GM11168 (cell line): ENCODE measurements at regions not wholly inside any gene's neighbourhood (a gene's known extent, or its start where the extent isn't known, plus 50 kb on each side); places are given as distances from the start of the nearest gene placed in this dataset.
"Not testable (repeated sequence)": the region's sequence is repeated elsewhere in the genome, so short reads cannot be mapped to it uniquely, and the experiment has no call there.

Experiments
- in situ Hi-C: fragments of 300-500 bp; cut with MboI; formaldehyde crosslinking; loops from one replicate; pipeline ENCODE4 v1.12.0; 2022; ENCODE audit warnings: low sequenced_read_pairs; ENCODE audit not compliant: unreplicated experiment

DNA sequence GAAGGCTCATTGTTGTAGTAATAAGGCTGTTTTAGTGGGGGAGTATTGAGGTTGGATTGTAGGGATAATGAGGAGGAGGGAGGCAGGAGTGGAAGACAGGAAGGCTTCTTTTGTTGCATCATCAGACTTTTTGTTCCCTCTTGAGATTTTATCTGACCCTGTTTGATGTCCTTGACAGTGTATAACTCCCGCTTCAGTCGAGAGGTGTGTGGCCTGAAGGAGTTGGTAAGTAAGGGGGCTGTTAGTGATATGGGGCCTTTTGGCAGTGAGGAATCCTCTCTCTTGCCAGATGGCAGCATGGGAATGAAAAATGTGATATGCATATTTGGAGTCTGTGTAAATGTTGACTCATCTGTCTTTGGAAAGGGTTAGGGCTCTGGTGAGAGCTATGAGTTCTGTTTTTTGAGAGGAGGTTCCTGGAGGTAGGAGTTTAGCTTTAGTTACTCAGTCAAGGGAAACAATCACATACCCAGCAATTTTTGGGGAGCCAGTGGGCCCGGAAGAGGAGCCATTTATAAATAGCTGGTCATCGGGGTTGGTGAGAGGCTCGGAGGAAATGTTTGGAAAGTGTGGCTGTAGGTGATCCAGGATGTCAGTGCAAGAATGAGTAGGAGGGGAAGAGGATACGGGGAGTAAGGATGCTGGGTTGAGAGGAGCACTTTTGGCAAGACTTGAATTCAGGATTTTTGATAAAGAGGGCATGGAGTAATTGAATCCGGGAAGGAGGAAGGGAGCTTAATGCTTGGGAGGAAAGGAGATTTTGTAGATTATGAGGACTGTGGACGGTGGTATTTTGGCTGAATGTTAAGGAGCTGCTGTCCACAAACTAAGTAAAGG, 136.7 kb upstream of the ETV3 start:
- in situ Hi-C loops = no loop called here

DNA sequence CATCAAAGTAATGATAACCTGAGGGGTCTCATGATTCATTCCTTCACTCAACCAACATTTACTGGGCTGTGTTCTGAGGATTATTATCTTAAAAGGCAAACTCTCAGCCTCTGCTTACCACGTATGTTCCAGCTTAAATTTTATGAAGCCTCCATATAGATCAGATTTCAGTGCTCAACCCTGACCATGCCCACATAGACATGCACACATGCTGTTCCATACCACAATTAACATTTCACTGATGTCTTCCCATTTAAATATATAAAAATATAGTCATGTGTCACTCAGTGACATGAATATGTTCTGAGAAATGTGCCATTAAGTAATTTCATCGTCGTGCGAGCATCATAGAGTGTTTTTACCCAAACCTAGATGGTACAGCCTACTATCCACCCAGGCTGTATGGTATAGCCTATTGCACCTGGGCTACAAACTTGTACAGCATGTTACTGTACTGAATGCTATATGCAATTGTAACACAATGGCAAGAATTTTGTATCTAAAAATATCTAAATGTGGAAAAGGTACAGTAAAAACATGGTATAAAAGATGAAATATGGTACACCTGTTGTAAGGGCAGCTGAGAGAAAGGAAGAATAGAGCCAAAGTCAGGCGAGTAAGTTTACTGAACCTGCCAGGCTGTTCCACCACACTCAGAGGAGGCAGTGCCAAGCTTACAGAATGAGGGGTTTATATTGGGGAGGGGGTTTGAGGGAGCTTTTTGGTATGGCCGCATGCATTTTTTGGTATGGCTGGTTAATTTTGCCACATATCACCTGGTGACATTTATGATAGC, 134.7 kb upstream of the ETV3 start:
- in situ Hi-C loops = no loop called here

- in situ Hi-C loops = no loop called here
These were observed 134.1 kb upstream of the ETV3 start for GRCh38 chr1:157272264-157272663.

DNA sequence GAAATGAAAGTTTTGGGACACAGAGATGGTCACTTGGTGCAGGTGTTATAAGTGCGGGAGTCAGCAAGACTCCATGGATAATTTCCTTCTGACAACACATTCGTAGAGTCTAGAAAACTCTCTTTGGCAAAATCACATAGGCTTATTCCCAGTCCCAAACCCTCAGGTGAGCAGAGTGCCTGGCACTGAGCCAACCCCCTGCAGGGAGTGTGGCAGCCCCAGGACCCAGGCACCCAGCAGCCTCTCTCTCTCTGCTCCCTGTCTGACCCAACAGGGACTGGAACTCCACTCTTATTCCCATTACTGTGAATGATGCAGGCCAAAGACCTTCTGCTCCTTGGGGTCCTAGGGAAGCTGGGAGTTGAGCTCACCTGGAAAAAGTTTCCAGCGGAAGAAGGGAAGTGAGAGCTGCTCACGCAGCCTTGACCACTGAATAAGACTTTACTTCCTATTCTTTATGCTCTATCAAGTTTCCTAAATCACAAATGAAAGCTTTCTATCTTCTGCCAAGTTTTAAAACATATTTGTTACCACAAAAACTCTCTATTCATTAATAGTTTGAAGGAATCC, 132.6 kb upstream of the ETV3 start:
- in situ Hi-C loops = no loop called here

DNA sequence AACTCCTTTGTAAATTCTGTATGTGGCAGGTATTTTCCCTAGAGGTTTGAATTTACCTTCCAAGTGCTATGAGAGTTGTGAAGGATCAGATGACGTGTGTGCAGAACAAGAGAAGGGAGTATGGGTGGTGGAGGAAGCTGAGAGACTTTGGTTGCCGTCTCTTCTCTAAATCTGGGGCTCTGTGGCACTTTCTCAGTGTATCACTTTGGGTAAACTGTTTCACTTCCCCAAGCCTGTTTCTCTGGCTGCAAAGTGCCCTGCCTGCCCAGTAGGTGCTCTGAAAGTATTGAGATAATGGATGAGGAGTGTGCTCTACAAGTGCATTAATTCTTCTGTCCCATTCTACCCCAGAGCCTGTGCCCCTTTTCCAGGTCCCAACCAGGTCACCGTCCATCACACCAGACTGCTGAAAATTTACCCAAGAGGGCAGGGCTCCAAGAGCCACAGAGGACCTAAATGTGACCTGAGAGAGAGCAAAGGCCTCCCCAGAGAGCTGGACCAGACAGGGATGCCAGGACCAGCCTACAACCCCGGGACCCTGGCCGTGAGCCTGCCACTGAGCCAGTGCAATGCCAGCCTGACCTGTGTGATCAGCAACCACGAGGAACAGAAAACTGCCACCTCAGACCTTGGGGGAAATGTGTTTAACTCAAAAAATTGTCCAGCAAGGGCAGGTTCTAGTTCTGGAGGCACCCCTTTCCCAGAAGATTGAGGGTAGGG, 131.6 kb upstream of the ETV3 start:
- in situ Hi-C loops = no loop called here

DNA sequence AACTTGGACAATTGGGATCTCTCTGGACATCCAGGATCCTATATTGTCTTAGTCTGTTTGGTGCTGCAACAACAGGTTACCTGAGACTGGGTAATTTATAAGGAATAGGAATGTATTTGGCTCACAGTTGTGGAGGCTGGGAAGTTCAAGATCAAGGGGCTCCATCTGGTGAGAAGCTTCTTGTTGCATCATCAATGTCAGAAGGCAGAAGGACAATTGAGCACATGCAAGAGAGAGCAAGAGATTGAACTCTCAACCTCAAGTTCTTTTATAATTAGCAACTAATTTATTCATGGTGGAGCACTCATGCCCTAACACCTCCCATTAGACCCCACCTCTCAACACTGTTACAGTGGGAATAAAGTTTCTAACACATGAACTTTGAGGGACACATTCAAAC, 124.7 kb upstream of the ETV3 start:
- in situ Hi-C loops = no loop called here

GRCh38 chr1:157262422-157262821, 124.2 kb upstream of the ETV3 start:
- in situ Hi-C loops = no loop called here

GRCh38 chr1:157255891-157256290, 117.7 kb upstream of the ETV3 start:
- in situ Hi-C loops = not testable (repeated sequence)

DNA sequence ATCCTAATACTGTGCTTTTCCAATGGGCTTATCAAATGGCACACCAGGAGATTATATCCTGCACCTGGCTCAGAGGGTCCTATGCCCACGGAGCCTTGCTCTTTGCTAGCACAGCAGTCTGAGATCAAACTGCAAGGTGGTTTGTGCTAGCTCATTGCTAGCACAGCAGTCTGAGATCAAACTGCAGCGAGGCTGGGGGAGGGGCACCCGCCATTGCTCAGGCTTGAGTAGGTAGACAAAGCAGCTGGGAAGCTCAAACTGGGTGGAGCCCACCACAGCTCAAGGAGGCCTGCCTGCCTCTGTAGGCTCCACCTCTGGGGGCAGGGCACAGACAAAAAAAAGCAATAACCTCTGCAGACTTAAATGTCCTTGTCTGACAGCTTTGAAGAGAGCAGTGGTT, 116.0 kb upstream of the ETV3 start:
- in situ Hi-C loops = not testable (repeated sequence)

DNA sequence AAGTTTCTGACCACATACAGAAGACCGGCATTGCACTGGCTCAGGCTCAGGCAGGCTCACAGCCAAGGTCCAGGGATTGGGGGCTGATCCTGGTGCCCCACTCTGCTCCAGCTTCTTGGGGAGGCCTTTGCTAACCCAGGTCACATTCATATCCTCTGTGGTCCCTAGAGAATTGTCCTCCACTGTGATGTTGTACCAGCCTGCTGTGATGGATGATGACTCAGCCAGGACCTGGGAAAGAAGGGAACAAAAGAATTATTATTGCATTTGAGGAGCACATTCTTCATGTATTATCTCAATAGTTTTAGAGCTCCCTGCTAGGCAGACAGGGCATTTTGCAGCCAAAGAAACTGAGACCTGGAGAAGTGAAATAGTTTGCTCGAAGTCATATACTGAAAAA, 114.3 kb upstream of the ETV3 start:
- in situ Hi-C loops = no loop called here

- in situ Hi-C loops = no loop called here
These were observed 111.5 kb upstream of the ETV3 start for GRCh38 chr1:157249739-157250138.

DNA sequence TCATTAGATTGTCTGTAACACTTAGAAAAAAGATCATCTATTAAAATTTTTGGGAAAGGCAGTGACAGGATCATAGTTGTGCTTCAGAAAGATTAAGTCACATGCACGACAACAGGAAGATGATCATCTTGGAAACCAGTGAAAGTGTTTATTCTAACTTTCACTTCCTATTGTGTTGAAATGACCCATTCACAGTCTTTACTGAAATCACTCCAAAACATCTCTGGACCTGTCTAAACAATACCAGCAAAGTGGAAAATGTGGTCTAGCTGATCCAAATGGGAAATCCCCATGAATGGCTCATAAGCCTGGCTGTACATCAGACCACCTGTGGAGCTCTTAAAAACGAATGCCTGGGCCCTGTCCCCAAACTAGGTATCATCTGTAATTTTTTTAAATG, 111.1 kb upstream of the ETV3 start:
- in situ Hi-C loops = no loop called here

- in situ Hi-C loops = not testable (repeated sequence)
These were observed 109.5 kb upstream of the ETV3 start for GRCh38 chr1:157247764-157248049.

- in situ Hi-C loops = no loop called here
These were observed 109.0 kb upstream of the ETV3 start for GRCh38 chr1:157247005-157247763.

GRCh38 chr1:157245823-157246222, 107.6 kb upstream of the ETV3 start:
- in situ Hi-C loops = no loop called here

DNA sequence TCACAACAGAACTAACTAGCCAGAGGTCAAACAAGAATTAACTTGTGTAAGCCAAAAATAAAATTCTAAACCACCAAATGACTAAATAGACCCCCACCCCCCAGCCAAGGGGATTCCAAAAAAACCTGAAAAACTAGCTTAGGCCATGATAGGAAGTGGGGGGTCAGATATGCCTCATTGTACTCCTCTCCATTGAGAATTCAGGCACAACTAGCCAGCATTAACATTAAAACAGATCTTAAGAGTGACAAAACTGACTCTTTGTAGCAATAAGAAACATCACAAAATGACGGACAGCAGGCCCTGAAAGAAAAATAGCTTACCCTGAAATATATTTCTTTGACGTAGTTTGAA, 103.0 kb upstream of the ETV3 start:
- in situ Hi-C loops = no loop called here

DNA sequence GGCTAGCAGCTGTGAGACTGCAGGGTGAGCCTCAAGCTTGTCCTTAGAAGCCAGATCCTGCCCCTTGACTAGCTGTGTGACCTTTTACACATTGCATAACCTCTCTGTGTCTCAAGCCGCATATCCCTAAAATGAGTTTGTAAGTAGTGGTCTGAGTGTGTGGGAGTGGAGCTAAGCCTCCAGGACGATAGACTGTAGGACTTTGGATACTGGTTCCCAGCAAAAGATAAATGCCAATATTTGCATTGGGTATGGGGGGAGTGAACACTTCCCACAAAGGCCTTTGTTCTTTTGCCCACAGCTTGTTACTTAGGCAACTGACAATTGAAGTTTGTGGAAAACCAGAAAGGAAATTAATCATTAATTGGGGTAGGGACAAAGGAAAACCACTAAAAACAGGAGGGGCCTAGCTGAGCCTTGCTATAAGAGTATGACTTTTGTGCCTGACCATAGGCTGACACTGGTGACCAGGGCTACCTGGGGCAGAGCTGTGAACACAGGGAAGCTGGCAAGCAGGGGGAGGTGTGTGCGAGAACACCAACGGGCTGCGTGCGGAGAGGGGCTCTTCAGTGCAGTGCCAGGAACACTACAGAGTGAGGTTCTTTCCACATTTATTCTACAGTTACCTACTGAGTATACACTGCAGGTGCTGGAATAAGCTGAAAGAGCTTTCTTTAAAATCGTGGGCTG, 102.4 kb upstream of the ETV3 start:
- in situ Hi-C loops = no loop called here

DNA sequence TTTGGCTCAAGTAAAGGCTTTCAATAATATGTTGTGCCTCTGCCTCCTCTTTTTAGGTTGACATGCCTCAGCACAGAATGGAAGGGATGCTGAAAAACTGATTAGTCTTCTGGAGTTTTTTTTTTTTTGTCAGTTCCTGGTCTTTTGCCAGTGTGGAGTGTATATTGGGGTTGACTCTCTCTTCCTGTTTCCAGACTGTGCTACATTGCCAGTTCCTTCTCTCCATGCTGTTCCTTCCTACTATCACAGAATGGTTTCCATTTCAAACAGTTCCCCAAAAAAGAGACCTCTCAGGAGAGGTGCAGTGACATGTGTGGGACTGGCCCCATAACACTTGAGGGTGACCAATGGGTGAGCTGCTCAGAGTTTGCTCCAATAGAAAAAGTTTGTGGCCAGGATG, 101.7 kb upstream of the ETV3 start:
- in situ Hi-C loops = no loop called here

GRCh38 chr1:157238585-157238984, 100.4 kb upstream of the ETV3 start:
- in situ Hi-C loops = no loop called here

GRCh38 chr1:157237981-157238380, 99.8 kb upstream of the ETV3 start:
- in situ Hi-C loops = no loop called here
